ENCODE measurements at regions not wholly inside any gene's neighbourhood (a gene's known extent, or its start where the extent isn't known, plus 50 kb on each side); places are given as distances from the start of the nearest gene placed in this dataset.

GRCh38 chr15:35309886-35310285, 224.8 kb upstream of the NANOGP8 start:
- Histone ChIP-seq H3K9me3 (no peaks in the 10 kb centered on the region), H3K4me1 (peaks cover 0 to 14% (median 0%) of the 10 kb centered on the region in 3 donors), H3K36me3 (no peaks in the 10 kb centered on the region), H3K27me3 (no peaks in the 10 kb centered on the region), H3K27ac (no peak overlapping the region), H3K4me3 (no peak overlapping the region)
- no peak for TF ChIP-seq CTCF (IDR thresholded peaks at IDR 0.05)
- no peak for DNase-seq
- intact Hi-C loops (cut with DNase I) = no loop called here
- FAIRE-seq = no peak
- WGBS, 2 donors = 87 to 96% methylated on average over 3 of the region's 3 CpGs
- ATAC-seq = no peak

- Histone ChIP-seq H3K4me1 (peaks cover 0 to 14% (median 0%) of the 10 kb centered on the region in 3 donors), H3K36me3 (no peaks in the 10 kb centered on the region), H3K4me3 (no peak overlapping the region), H3K27me3 (no peaks in the 10 kb centered on the region), H3K9me3 (no peaks in the 10 kb centered on the region), H3K27ac (no peak overlapping the region)
- intact Hi-C loops (cut with DNase I) = no loop called here
- no peak for TF ChIP-seq CTCF (IDR thresholded peaks at IDR 0.05)
- ATAC-seq = peak in 1 of 4 donors; percentile 33
- no peak for DNase-seq
- FAIRE-seq = peak; percentile 93
- WGBS, 2 donors = 29 to 43% methylated on average over 2 of the region's 2 CpGs
Measured at GRCh38 chr15:35308802-35309201, 223.7 kb upstream of the NANOGP8 start.

- H3K4me1 ChIP-seq = peaks cover 0 to 14% (median 0%) of the 10 kb centered on the region in 3 donors
- ATAC-seq (no peak), FAIRE-seq (no peak), DNase-seq (no peak)
- intact Hi-C loops (cut with DNase I) = no loop called here
- H3K27ac ChIP-seq = no peak overlapping the region
- H3K27me3 ChIP-seq = no peaks in the 10 kb centered on the region
- WGBS, 2 donors = 97% methylated on average over 1 of the region's 1 CpG
- TF ChIP-seq CTCF (IDR thresholded peaks at IDR 0.05) = no peak
- no peak overlapping the region for H3K4me3 ChIP-seq
- no peaks in the 10 kb centered on the region for H3K9me3 ChIP-seq
- H3K36me3 ChIP-seq = no peaks in the 10 kb centered on the region
Measured at GRCh38 chr15:35307676-35308075, 222.6 kb upstream of the NANOGP8 start.

- DNase-seq = no peak
- peak in 1 of 4 donors; percentile 49 for ATAC-seq
- 52 to 67% methylated on average over 1 of the region's 1 CpG for WGBS, 2 donors
- TF ChIP-seq CTCF (IDR thresholded peaks at IDR 0.05) = no peak
- Histone ChIP-seq H3K4me1 (peaks cover 0 to 14% (median 0%) of the 10 kb centered on the region in 3 donors), H3K27ac (no peak overlapping the region), H3K4me3 (no peak overlapping the region), H3K9me3 (no peaks in the 10 kb centered on the region), H3K36me3 (no peaks in the 10 kb centered on the region), H3K27me3 (no peaks in the 10 kb centered on the region)
- no peak for FAIRE-seq
- intact Hi-C loops (cut with DNase I) = no loop called here
Measured at GRCh38 chr15:35307026-35307425, 221.9 kb upstream of the NANOGP8 start.

GRCh38 chr15:35306361-35306981, 221.4 kb upstream of the NANOGP8 start:
- Histone ChIP-seq H3K9me3 (no peaks in the 10 kb centered on the region), H3K27ac (no peak overlapping the region), H3K4me3 (no peak overlapping the region), H3K36me3 (no peaks in the 10 kb centered on the region), H3K4me1 (peaks cover 0 to 14% (median 0%) of the 10 kb centered on the region in 3 donors), H3K27me3 (no peaks in the 10 kb centered on the region)
- FAIRE-seq (peak; percentile 26), DNase-seq (no peak), ATAC-seq (peak; percentile 57 to 71 (median 63))
- TF ChIP-seq CTCF (IDR thresholded peaks at IDR 0.05) = no peak
- intact Hi-C loops (cut with DNase I) = no loop called here
- WGBS, 2 donors = 45 to 51% methylated on average over 4 of the region's 4 CpGs
